Epidermal melanocyte (primary cell): ENCODE measurements at regions not wholly inside any gene's neighbourhood (a gene's known extent, or its start where the extent isn't known, plus 50 kb on each side); places are given as distances from the start of the nearest gene placed in this dataset.
"Not testable (repeated sequence)": the region's sequence is repeated elsewhere in the genome, so short reads cannot be mapped to it uniquely, and the experiment has no call there.

Source experiments
- DNase-seq: peaks from one replicate; pipeline ENCODE4 v3.0.0; 2011; ENCODE audit warnings: low spot score; ENCODE audit not compliant: insufficient read length

DNA sequence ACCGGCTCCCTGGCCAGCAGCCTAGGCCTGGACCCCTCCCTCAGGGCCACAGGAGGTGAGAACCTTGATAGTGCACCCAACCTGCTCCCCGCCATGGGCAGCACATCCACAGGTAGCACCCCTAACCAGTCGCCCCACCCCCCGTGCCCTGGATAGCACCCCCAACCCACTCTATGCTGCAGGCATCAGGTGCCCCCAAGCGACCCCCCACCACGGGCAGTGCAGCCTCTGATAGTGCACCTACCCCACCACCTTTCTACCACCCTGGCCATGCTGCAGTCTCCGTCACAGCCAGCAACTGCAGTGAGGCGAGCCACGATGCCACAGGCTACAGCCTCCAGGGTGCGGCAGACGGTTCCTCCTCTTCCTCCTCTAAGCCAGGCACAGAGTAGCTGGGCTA is 55.6 kb downstream of the SOWAHC start:
- DNase-seq = no peak

- DNase-seq = no peak
These were observed 56.6 kb downstream of the SOWAHC start for GRCh38 chr2:109670556-109671411.

DNA sequence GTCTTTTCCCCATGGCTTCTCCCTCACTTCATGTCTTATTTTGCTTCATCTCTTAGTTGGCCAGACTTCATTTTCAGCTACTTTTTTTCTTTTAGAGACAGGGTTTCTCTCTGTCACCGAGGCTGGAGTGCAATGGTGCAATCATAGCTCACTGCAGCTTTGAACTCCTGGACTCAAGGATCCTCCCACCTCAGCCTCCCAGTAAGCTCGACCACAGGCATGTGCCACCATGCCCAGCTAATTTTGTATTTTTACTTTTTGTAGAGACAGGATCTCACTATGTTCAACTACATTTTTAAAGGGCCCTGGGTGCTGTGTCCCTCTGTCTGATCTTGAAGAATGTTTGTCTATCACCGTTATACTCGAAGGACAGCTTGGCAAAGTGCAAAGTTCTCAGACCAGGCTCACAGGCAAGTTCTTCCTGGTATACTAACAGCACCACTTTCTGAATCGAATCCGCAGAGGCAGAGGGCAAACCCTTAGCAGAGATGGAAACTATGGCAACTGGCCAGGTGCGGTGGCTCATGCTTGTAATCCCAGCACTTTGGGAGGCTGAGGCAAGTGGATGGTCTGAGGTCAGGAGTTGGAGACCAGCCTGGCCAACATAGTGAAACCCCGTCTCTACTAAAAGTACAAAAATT is 60.9 kb downstream of the SOWAHC start:
- no peak for DNase-seq

- DNase-seq = no peak
These were observed 61.6 kb downstream of the SOWAHC start for GRCh38 chr2:109675666-109676345.

DNA sequence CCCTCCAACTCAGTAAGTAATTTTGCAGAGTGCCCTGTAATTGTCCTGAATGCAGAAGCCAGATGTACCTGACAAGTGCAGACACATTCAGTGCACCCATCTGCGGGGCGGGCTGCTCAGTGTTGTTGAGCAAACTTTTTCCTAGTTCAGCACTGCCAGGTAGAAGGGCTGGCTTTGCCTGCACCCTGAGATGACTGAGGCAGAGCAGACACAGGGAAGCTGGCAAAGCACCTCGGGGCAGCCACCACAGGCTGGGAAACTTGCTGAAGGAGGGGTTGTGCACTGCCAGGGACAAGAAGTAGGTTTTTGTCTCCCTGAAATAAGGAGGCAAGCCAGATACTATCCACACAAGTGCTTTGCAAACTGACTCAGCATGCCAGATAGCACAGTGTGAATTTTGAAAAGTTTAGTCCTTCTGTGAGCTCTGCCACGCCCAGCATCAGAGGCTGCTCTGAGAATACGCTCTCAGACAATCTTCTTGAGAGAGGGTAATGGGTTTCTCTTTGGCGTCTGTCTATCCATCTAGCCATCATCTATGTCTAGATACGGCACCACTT is 62.3 kb downstream of the SOWAHC start:
- no peak for DNase-seq

- DNase-seq = not testable (repeated sequence)
These were observed 63.1 kb downstream of the SOWAHC start for GRCh38 chr2:109677121-109677731.

DNA sequence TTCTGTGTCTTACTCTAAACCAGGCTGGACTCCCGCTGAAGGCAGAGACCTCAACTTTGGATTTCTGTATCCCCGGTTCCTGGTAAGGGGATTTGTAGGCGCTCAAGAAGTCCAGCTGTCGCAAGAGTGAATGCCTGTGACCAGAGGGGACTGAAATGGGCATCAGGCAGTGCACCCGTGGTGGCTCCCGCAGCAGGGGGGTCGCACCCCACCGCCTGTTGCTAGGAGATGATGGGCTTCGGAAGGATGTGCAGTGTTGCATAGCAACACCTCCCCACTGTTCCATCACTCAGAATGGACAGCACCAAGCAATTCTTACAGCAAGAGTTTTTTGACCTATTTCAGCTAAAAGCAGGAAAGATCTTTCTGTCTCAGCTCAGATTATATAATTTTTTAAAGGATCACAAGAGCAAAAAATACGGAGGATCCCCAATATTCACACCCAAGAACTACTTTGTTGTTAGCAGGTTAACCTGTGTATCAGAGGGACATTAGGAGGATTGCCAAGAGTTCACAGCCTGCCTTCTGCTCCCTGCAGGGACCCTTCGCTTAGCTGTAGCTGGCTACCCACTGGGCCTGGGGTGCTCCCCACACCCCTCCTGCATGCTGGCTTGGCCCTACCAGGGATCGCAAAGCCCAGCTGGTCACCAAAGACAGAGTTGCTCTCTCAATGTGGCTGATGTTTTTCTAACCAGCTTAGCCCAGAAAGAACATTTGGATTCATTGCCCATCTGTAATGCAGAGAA is 63.8 kb downstream of the SOWAHC start:
- no peak for DNase-seq

DNA sequence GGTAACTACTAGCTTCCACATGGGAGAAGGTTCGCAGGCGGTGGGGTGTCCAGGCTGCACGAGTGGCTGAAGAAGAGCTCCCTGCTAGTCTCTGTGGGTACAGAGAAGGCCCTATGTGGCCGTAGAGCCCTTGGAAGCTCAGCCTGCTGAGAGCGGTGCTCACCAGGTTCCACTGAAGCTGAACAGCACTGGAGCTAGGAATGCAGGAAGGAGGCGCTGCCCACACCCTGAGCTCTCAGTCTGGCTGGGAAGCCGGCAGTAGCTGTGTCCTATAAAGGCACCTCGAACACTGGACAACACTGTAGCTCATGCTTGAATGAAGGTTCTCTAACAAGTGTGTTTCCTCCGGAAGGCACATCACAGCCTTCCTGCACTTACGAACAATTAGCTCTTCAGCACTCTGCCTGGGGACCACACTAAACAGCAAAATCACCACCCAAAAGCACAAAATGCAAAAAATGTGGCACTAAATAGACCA is 64.6 kb downstream of the SOWAHC start:
- DNase-seq = not testable (repeated sequence)

GRCh38 chr2:109679225-109679624 is 65.1 kb downstream of the SOWAHC start:
- DNase-seq = no peak

GRCh38 chr2:109679626-109680025 is 65.5 kb downstream of the SOWAHC start:
- no peak for DNase-seq

DNA sequence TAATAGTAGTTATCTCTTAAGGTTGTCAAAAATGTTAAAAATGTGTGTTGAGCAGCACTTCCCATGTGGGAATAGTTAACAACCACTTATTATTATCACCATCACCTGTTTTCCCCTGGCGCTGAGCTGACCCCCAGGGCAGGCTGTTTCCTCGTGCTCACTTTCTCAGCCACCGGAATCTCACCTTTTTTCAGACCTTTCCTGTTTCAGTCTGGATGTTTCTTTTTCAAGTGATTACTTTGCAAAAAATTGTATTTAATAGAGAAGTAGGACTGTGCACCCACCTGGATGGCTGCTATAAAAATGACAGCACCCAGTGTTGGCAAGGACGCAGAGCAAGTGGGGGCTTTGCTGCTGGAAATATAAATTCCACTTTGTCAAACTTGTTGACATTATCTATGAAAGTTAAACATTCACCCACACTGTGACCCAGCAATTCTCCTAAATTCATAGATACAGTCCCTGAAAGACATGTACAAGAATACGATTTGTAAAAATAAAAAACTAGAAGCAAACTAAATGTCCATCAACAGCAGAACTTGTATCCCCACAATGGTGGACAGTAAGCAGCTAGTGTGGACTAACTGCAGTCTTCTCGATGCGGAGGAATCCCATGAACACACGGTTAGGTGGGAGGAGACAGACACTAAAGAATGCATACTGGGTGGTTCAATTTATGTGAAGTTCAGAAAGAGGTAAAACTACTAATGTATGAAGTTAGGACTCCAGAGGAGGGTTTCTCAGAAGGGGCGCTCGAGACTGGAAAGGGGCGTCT is 66.5 kb downstream of the SOWAHC start:
- DNase-seq = no peak

- no peak for DNase-seq
These were observed 67.6 kb downstream of the SOWAHC start for GRCh38 chr2:109681633-109682380.

DNA sequence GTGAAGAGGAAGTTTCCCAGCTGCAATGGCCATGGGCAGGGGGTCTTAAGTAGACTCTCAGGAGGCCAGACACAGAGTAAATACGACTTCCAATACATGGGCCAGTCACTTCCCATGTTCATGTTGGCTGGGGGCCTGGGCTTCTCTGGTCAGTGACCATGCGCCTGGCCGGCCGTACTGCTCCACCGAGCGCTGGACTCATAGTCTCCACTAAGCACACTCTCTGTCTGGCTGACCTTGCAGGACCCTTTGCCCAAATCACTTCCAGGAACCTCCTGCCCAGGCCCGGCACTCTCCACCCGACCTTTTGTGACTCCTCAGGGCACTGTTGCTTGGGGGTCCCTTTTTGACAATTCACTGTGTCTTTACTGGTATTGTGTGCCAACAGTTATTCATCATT is 69.3 kb downstream of the SOWAHC start:
- no peak for DNase-seq

DNA sequence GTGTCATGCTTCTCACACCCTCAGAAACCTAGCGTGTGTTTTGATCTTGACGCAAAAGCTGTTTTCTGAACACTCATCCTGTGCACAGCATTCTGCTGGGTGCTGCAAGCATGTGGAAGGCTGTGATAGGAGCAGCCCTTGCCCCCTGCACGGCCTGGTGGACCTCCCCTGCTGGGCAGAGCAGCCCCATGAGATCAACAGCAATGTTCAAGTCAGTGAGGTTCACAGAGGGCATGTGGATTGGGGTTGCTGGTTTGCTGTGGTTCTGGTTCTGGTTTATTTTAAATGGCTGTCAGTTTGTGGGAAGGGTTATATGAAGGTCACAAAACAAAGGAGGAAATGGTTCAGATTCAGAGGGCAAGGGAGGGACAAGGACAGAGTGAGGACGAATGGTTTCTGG is 71.3 kb downstream of the SOWAHC start:
- DNase-seq = no peak

GRCh38 chr2:109686921-109687320 is 72.8 kb downstream of the SOWAHC start:
- no peak for DNase-seq

DNA sequence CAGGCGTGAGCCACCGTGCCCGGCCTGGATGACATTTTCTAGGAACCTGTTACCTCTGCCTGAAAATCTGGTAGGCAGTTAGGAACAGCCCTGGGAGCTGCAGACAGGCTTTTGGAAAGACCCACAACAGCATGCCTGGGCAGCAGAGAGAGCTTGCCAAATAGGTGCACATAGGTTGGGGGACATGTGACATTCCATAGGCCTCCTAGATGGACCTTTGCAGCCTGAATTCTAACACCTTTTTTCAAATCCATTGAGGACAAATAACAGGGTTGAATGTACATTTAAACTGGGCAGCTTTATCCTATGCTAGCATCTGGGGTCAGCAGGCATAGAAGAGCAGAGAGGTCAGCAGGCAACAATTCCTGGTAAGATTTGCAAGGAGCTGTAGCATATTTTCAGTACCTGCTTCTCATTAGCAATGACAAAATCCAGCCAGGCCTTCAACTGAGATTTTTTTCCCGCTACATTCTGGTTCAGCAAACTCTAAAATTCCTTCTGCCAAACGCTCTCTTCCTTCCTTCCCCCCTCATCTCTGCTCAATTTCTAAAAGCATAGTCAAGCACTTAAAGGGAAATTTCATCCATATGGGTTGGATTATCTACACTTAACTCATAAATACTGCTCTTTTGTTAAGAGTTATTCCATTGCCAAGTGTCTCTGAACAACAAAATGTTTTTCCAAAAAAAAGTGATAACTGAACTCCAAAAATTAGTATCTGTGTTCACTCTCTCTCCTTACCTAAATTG is 75.2 kb downstream of the SOWAHC start:
- DNase-seq = no peak

DNA sequence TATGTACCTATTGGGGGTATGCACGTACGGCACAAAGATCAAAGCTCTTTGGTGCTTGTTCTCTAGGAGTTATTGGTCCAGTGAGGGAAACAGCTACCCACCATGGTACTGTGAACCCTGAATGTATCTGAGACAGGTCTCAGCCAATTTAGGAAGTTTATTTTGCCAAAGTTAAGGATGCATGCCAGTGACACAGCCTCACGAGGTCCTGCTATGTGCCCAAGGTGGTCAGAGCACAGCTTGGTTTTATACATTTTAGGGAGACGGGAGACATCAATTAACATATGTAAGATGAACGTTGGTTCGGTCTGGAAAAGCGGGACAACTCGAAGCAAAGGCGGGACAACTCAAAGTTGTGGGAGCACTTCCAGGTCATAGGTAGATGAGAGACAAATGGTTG is 75.8 kb downstream of the SOWAHC start:
- DNase-seq = no peak

- no peak for DNase-seq
These were observed 76.3 kb downstream of the SOWAHC start for GRCh38 chr2:109690457-109690821.
